Karpas-422 (cell line): ENCODE measurements at regions not wholly inside any gene's neighbourhood (a gene's known extent, or its start where the extent isn't known, plus 50 kb on each side); places are given as distances from the start of the nearest gene placed in this dataset.
A peak's percentile ranks its signal among the peaks of the same experiment; 100 is the strongest.

Source experiments
- DNase-seq: peaks from one replicate; pipeline ENCODE4 v3.0.0-alpha.2; 2015
- H2AFZ ChIP-seq: fragments of 200-600 bp; sonication (generic); 2 replicates; pipeline ENCODE4 v1.6.1; 2014; ENCODE audit warnings: antibody characterized with exemption, low read length, mixed read lengths
- H3K27ac ChIP-seq: fragments of 200-600 bp; sonication (generic); 2 replicates; pipeline ENCODE4 v1.5.1; 2014; ENCODE audit warnings: mild to moderate bottlenecking, low read length, moderate library complexity
- H3K27me3 ChIP-seq: fragments of 200-600 bp; sonication (generic); 2 replicates; pipeline ENCODE4 v1.6.1; 2014; ENCODE audit warnings: low read length, mixed read lengths
- H3K36me3 ChIP-seq: fragments of 200-600 bp; sonication (generic); 2 replicates; pipeline ENCODE4 v1.6.1; 2014; ENCODE audit warnings: low read length, mixed read lengths; ENCODE audit not compliant: insufficient read depth
- H3K4me1 ChIP-seq: fragments of 200-600 bp; sonication (generic); 2 replicates; pipeline ENCODE4 v1.6.1; 2014; ENCODE audit warnings: mild to moderate bottlenecking, low read length, mixed read lengths
- H3K4me2 ChIP-seq: fragments of 200-600 bp; sonication (generic); 2 replicates; pipeline ENCODE4 v1.6.1; 2014; ENCODE audit warnings: low read length, low read depth, mild to moderate bottlenecking; ENCODE audit not compliant: poor library complexity, severe bottlenecking
- H3K4me3 ChIP-seq: fragments of 200-600 bp; sonication (generic); 2 replicates; pipeline ENCODE4 v1.5.1; 2014; ENCODE audit warnings: mild to moderate bottlenecking, antibody characterized with exemption, low read length, mixed read lengths
- H3K79me2 ChIP-seq: fragments of 200-600 bp; sonication (generic); 2 replicates; pipeline ENCODE4 v1.6.1; 2014; ENCODE audit warnings: mild to moderate bottlenecking, low read length, mixed read lengths
- H3K9ac ChIP-seq: fragments of 200-600 bp; sonication (generic); 2 replicates; pipeline ENCODE4 v1.6.0; 2014; ENCODE audit warnings: low read length
- H3K9me2 ChIP-seq: fragments of 200-600 bp; sonication (generic), shearing (Covaris generic); replicated peaks from 2 replicates; pipeline ENCODE4 v1.6.0; 2014; ENCODE audit warnings: mild to moderate bottlenecking, low read length, moderate library complexity; ENCODE audit not compliant: insufficient read depth
- H3K9me3 ChIP-seq: fragments of 300-700, 200-600 bp; sonication (generic); 2 replicates; pipeline ENCODE4 v1.6.1; 2014; ENCODE audit warnings: low read length, mixed read lengths
- H4K20me1 ChIP-seq: fragments of 200-600 bp; sonication (generic); 2 replicates; pipeline ENCODE4 v1.6.1; 2014; ENCODE audit warnings: mild to moderate bottlenecking, antibody characterized with exemption, low read length, low read depth; ENCODE audit not compliant: insufficient read depth

GRCh38 chr11:121766991-121767390, 314.2 kb upstream of the SORL1-AS1 start:
- Histone ChIP-seq H3K9me2 (no peaks in the 10 kb centered on the region), H3K4me2 (no peak overlapping the region), H3K4me3 (no peak overlapping the region), H3K36me3 (no peaks in the 10 kb centered on the region), H4K20me1 (no peaks in the 10 kb centered on the region), H3K9me3 (no peaks in the 10 kb centered on the region), H3K27ac (no peak overlapping the region), H3K79me2 (no peaks in the 10 kb centered on the region), H3K27me3 (no peaks in the 10 kb centered on the region), H2AFZ (no peak overlapping the region), H3K4me1 (peaks cover 10% of the 10 kb centered on the region), H3K9ac (no peak overlapping the region)
- no peak for DNase-seq

- no peak for DNase-seq
- Histone ChIP-seq H3K4me2 (no peak overlapping the region), H4K20me1 (no peaks in the 10 kb centered on the region), H3K9me3 (no peaks in the 10 kb centered on the region), H3K79me2 (no peaks in the 10 kb centered on the region), H3K27me3 (no peaks in the 10 kb centered on the region), H2AFZ (no peak overlapping the region), H3K9me2 (no peaks in the 10 kb centered on the region), H3K4me1 (peaks cover 10% of the 10 kb centered on the region), H3K9ac (no peak overlapping the region), H3K36me3 (no peaks in the 10 kb centered on the region), H3K27ac (no peak overlapping the region), H3K4me3 (no peak overlapping the region)
Measured at GRCh38 chr11:121766166-121766565, 313.4 kb upstream of the SORL1-AS1 start.

GRCh38 chr11:121763526-121763925, 310.8 kb upstream of the SORL1-AS1 start:
- Histone ChIP-seq H3K4me1 (peaks cover 10% of the 10 kb centered on the region), H3K79me2 (no peaks in the 10 kb centered on the region), H3K9ac (no peak overlapping the region), H3K9me2 (no peaks in the 10 kb centered on the region), H3K27me3 (no peaks in the 10 kb centered on the region), H3K36me3 (no peaks in the 10 kb centered on the region), H3K9me3 (no peaks in the 10 kb centered on the region), H3K4me3 (no peak overlapping the region), H2AFZ (no peak overlapping the region), H3K4me2 (peak overlapping the region; percentile 23), H3K27ac (no peak overlapping the region), H4K20me1 (no peaks in the 10 kb centered on the region)
- DNase-seq = peak; percentile 42

- Histone ChIP-seq H3K27me3 (no peaks in the 10 kb centered on the region), H3K4me1 (peaks cover 10% of the 10 kb centered on the region), H3K4me2 (no peak overlapping the region), H3K79me2 (no peaks in the 10 kb centered on the region), H3K9me3 (no peaks in the 10 kb centered on the region), H3K9me2 (no peaks in the 10 kb centered on the region), H4K20me1 (no peaks in the 10 kb centered on the region), H3K9ac (no peak overlapping the region), H3K27ac (no peak overlapping the region), H3K4me3 (no peak overlapping the region), H3K36me3 (no peaks in the 10 kb centered on the region), H2AFZ (no peak overlapping the region)
- no peak for DNase-seq
Measured at GRCh38 chr11:121762820-121763219, 310.1 kb upstream of the SORL1-AS1 start.

GRCh38 chr11:121761186-121761585, 308.4 kb upstream of the SORL1-AS1 start:
- Histone ChIP-seq H3K27ac (no peak overlapping the region), H3K79me2 (no peaks in the 10 kb centered on the region)

GRCh38 chr11:121757480-121758125, 304.8 kb upstream of the SORL1-AS1 start:
- H3K4me1 ChIP-seq = no peaks in the 10 kb centered on the region
- H3K9me3 ChIP-seq = no peaks in the 10 kb centered on the region
- no peaks in the 10 kb centered on the region for H3K9me2 ChIP-seq
- H3K9ac ChIP-seq = no peak overlapping the region
- no peaks in the 10 kb centered on the region for H3K27me3 ChIP-seq
- H2AFZ ChIP-seq = no peak overlapping the region
- H4K20me1 ChIP-seq = no peaks in the 10 kb centered on the region
- H3K4me3 ChIP-seq = no peak overlapping the region
- no peak overlapping the region for H3K4me2 ChIP-seq
- no peaks in the 10 kb centered on the region for H3K36me3 ChIP-seq
- no peak for DNase-seq
- H3K27ac ChIP-seq = no peak overlapping the region
- no peaks in the 10 kb centered on the region for H3K79me2 ChIP-seq

More at GRCh38 chr11:121761186-121761585, 308.4 kb upstream of the SORL1-AS1 start:
- peaks cover 10% of the 10 kb centered on the region for H3K4me1 ChIP-seq
- no peaks in the 10 kb centered on the region for H3K27me3 ChIP-seq
- H3K9me2 ChIP-seq = no peaks in the 10 kb centered on the region
- no peaks in the 10 kb centered on the region for H4K20me1 ChIP-seq
- no peak overlapping the region for H3K9ac ChIP-seq
- no peak for DNase-seq
- no peak overlapping the region for H2AFZ ChIP-seq
- no peak overlapping the region for H3K4me3 ChIP-seq
- H3K4me2 ChIP-seq = no peak overlapping the region
- no peaks in the 10 kb centered on the region for H3K9me3 ChIP-seq
- no peaks in the 10 kb centered on the region for H3K36me3 ChIP-seq

- H3K36me3 ChIP-seq = no peaks in the 10 kb centered on the region
- no peaks in the 10 kb centered on the region for H3K4me1 ChIP-seq
- H3K9ac ChIP-seq = no peak overlapping the region
- no peaks in the 10 kb centered on the region for H3K27me3 ChIP-seq
- no peak overlapping the region for H2AFZ ChIP-seq
- no peaks in the 10 kb centered on the region for H4K20me1 ChIP-seq
- no peaks in the 10 kb centered on the region for H3K9me2 ChIP-seq
- DNase-seq = no peak
- no peak overlapping the region for H3K27ac ChIP-seq
- H3K4me3 ChIP-seq = no peak overlapping the region
- H3K9me3 ChIP-seq = no peaks in the 10 kb centered on the region
- no peak overlapping the region for H3K4me2 ChIP-seq
- H3K79me2 ChIP-seq = no peaks in the 10 kb centered on the region
Measured at GRCh38 chr11:121755906-121756305, 303.1 kb upstream of the SORL1-AS1 start.

- no peak overlapping the region for H3K9ac ChIP-seq
- no peak overlapping the region for H2AFZ ChIP-seq
- no peaks in the 10 kb centered on the region for H3K9me2 ChIP-seq
- H3K4me3 ChIP-seq = no peak overlapping the region
- H3K36me3 ChIP-seq = no peaks in the 10 kb centered on the region
- H3K4me2 ChIP-seq = no peak overlapping the region
- no peaks in the 10 kb centered on the region for H3K27me3 ChIP-seq
- no peaks in the 10 kb centered on the region for H3K4me1 ChIP-seq
- H3K9me3 ChIP-seq = no peaks in the 10 kb centered on the region
- H3K79me2 ChIP-seq = no peaks in the 10 kb centered on the region
- no peak for DNase-seq
- no peak overlapping the region for H3K27ac ChIP-seq
- no peaks in the 10 kb centered on the region for H4K20me1 ChIP-seq
Measured at GRCh38 chr11:121755191-121755590, 302.4 kb upstream of the SORL1-AS1 start.
